GM21390 (cell line): ENCODE measurements at regions not wholly inside any gene's neighbourhood (a gene's known extent, or its start where the extent isn't known, plus 50 kb on each side); places are given as distances from the start of the nearest gene placed in this dataset.

Source experiments
- ATAC-seq: cut with Tn5 transposase; IDR thresholded peaks from one replicate; pipeline ENCODE4 v1.9.1; 2021; ENCODE audit not compliant: unreplicated experiment

DNA sequence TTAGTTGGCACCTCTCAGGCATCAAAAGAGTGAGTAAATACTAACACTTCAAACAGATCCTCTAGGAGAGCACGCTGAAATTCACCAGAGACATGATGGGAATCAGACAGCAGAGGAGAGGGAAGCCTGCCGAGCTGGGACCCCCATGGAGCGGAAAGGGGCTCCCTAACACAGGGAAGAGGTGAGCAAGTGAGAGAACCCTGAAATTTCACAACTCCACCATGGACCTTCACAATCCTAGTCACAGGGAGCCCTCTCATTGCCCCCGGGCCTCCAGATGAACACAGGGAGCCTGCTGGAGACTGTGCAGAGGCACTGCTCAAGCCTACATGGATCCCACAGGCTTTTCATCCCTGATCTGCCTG is 59.2 kb upstream of the ANTXRL start:
- no peak for ATAC-seq

DNA sequence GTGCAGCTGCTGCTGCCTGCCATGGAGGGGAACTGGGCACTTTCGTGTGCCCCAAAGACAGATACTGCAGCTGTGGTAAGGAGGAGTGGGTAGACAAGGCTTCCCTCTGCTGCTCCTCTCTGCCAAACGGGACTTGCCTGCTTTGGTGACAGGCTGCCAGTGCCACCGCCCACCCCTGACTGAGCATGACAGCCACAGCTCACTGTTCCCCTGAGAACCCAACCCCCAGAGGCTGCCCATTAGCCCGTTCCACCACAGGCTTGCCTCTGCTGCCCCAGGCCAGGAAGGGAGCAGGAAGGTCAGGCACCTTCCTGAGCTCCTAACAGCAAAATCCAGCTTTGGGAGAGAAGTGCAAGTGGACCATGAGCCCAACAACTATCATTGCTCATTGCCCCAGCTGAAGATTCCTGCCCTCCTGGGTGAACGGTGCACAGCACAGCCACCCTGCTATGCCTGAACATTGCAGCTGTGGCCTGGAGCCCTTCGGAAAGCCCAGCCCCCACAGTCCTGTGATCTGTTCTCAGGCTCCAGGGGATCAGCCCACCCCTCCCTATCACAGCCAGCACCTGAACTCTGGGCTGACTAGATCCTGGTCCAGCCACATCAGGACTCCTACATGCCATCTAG is 58.7 kb upstream of the ANTXRL start:
- no peak for ATAC-seq

DNA sequence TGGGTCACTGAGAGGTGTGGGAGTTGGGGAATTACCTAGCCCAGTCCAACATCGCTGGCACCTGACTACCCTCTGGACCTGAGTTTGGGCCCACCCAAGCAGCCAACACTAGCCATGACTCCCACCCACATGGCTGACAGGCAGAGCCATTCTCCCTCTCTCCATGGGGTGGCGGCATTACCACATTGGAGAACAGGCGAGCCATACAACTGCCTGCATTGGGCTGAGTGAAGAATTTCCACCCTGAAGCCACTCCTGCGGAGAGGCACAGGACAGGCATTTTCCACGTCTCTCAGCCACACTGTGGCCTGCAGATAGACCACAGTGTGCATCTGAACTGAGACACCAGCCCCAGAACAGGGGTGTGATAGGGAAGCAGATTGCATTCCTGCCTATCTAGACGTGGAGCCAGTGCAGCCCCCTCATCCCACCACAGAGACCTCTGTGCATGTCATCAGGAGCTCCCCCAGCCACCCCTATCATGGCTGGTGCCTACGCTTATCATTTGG is 58.2 kb upstream of the ANTXRL start:
- no peak for ATAC-seq

DNA sequence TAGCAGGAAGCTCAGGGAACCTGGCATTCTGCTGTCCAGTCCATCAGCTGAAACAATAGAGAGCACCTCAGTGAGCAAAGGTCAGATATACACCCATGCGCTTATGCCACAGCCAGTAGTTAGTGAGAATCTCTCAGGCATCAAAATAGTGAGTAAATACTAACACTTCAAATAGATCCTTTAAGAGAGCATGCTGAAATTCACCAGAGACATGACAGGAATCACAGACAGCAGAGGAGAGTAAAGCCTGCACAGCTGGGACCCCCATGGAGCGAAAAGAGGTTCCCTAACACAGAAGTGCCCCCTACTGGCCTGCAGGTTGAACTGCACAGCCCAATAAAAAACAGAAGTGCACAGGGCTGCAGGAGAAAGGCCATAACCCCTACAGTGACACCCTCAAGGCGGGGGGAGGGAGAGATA is 57.6 kb upstream of the ANTXRL start:
- ATAC-seq: no peak

- ATAC-seq: no peak
Observed at GRCh38 chr10:46230615-46231014, 56.2 kb upstream of the ANTXRL start.

DNA sequence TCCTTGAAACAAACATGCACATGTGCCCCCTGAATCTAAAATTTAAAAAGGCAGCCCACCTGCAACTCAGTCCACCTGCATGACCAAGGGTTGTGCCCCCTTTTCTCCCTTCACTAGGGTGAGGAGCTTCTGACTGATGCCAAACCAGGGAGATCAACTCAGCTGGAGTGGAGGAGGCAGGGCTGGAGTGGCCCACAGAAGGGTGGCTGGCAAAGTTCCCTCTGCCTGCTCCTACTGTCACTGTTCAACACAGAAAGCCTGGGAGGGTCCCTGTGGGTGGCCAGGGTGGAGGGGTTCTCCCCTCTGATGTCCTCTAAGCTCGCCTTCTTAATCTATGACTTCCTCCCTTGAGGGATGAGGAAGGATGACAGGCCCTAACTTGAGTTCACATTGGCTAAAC is 55.7 kb upstream of the ANTXRL start:
- no peak for ATAC-seq

DNA sequence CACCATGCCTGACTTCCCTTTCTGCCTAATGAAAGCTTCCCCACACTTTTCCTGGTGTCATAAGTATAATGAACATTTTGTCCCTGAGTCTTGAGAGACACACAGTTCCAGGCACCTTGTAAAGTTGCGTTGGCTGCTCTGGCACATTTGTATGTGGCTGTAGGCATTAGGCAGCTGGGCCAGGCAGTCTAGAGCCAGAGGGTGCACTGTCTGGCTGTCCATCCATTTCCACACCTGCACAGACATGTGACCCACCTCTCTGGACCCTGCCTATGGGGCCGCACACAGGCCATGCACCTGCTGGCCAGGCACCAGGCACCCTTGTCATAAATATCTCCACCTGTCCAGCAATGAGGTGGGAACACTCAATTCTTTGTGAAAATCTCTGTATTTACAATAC is 54.7 kb upstream of the ANTXRL start:
- ATAC-seq: no peak

DNA sequence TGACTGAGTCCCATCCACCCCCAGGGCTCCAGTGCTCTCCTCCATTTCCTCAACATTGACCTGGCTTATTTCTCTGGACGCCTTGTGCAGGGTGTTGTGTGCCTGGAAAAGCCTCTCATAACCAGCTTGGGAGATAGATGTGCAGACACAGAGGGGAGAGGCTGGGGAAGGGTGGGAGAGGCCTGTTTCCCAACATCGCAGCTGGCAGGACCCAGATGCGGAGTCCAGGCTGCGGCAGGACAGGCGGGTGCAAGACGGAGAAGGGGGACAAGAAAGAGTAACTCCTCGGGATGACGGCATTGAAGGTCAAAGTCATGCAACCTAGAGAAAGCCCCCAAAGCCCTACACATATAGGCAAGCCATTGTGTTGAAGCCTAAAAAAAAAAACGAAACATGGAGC is 54.1 kb upstream of the ANTXRL start:
- ATAC-seq: no peak

DNA sequence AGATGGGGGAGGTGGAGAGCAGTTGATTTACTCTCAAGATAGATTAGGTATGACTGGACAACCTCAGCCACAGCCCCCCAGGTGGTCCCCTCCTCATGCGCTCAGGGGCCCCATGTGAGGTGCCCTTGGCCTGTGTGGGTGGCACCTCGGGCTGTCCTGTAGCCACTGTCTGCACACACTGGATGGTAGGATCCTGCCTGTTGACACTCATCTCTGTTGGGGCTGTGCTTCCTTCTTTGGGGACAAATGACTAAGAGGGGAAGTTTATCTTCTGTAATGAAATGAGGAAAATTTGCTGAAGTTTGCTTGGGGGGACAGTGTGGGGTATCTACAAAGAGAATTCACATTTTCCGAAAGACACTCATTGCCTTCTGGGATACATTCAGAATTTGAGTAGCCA is 53.6 kb upstream of the ANTXRL start:
- ATAC-seq: no peak

DNA sequence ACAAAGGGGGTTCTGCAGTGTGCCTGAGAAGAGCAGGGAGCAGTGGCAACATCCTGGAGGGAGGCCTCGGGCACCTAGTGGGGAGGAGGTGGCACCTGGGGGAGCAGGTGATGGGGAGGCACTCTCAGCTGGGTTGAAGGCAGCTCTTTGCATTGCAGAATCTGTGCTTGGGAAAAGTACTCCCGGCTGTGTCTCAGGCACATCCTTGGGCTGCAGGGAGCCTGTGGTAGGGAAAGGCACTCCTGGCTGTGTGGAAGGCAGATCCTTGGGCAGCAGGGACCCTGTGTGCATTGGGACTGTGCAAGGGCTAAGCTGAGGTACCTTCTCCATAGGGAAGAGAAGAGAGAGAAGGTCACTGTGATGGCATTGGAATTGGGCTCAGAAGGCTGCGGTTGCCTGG is 52.8 kb upstream of the ANTXRL start:
- ATAC-seq: no peak

GRCh38 chr10:46234431-46235060 is 52.3 kb upstream of the ANTXRL start:
- no peak for ATAC-seq

DNA sequence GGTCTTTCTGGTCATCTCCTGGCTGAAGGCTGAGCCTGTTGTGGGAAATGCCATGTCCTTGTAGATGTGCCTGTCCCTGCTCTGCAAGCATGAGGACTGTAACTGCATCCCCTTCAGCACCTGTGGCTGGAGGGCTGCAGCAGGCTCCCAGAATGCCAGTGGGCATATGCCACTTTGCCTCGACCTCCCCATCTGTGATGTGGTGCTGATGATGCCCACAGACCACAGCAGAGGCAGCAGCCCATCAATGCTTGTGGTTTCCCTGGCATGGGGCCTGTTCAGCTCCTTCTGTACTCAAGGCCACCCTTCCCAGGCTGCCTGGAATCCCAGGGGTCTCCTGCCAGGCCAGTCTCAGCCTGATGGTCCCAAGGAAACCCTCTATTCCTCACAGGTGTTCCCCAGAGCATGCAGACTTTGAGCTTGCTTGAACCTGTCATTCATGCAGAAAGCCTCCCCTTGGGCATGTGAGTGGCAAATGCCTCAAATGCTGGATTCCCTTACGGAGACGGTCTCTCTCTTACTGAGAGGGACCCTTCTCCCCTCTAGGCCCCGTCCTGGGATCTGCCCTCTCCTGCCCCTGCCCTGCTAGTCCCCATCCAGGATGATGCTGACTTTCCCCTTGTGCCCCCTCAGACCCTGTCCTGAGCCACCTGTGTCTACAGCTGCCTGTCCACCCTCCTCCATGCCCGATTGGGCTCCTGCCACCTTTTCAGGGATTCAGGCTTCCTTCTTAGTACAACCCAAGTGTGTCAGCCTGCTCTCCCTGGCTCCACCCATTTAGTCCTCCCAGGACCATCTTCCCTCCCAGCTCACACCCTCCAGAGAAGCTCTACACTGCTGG is 50.9 kb upstream of the ANTXRL start:
- no peak for ATAC-seq

DNA sequence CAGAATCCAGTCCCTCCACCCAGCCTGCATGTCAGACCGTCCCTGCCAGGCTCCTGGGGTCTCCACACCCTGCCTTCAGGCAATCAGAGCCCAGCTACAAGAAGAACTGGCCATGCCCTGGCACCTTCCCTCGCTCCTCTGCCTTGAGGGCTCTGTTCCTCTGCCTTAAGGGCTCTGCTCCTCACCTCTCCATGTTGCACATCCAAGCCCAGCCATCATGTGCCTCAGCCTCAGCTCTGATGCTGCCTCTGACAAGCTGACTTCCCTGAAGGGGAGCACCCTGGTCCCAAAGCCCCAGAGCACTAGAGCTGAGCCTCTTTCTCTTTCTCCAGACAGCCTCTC is 50.3 kb upstream of the ANTXRL start:
- no peak for ATAC-seq

DNA sequence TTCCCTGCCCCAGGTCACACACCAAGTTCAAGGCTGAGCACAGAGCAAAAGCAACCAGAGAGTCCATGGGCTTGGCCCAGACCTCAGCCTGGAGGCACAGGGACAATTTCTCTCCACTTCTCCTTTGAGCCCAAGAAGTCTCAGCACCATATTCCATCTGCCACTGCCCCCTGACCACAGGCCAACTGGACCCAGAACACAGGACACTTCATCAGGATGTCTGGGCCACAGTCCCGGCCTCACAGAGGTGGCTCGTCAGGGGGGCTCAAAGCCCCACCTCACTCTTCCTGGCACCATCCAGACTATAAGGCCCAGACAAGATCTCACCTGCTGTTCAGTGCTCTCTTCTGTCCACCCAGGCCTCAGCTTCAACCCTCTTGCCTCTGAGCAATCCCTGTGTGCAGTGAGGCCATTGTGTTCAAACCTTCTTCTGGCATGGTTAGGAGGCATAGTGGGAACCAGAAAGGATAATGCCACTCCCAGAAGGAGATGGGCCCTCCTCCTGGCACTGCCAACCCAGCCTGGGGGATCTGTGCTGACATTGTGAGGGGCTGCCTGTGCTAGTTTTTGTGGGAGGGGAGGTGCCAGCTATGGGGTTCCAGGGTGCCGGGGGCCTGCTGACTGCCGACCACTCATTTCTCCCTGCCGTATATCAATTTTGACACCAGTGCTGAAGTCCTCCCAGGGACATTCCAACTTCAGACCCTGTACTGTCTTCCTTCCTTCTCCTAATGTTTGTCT is 49.7 kb upstream of the ANTXRL start:
- no peak for ATAC-seq
